Nephron (organoid): ENCODE measurements at regions not wholly inside any gene's neighbourhood (a gene's known extent, or its start where the extent isn't known, plus 50 kb on each side); places are given as distances from the start of the nearest gene placed in this dataset.
A peak's percentile ranks its signal among the peaks of the same experiment; 100 is the strongest.

ENCODE experiments used
- H3K27ac Mint-ChIP-seq, 3 experiments: 2 replicates each; pipeline ENCODE4 v1.8.0; 2020; ENCODE audit warnings: mixed read lengths in 3 of 3, mild to moderate bottlenecking in 2 of 3, moderate library complexity in 1 of 3
- H3K27me3 Mint-ChIP-seq: 2 replicates; pipeline ENCODE4 v1.8.0; 2021; ENCODE audit warnings: low read depth, mild to moderate bottlenecking, moderate library complexity, mixed read lengths
- H3K36me3 Mint-ChIP-seq: 2 replicates; pipeline ENCODE4 v1.8.0; 2020; ENCODE audit warnings: low read depth, mixed read lengths
- H3K4me1 Mint-ChIP-seq: 2 replicates; pipeline ENCODE4 v1.8.0; 2020; ENCODE audit warnings: mixed read lengths
- H3K4me3 Mint-ChIP-seq, 3 experiments: 2 replicates each; pipeline ENCODE4 v1.8.0; 2020; ENCODE audit warnings: mild to moderate bottlenecking in 3 of 3, mixed read lengths in 3 of 3, moderate library complexity in 2 of 3
- H3K9me3 Mint-ChIP-seq: 2 replicates; pipeline ENCODE4 v1.8.0; 2020; ENCODE audit warnings: mixed read lengths
- CTCF ChIP-seq, 3 experiments: fragments of 200-600 bp; sonication (generic); IDR thresholded peaks; one replicate each; pipeline ENCODE4 v1.5.0; 2021; ENCODE audit warnings: antibody characterized with exemption in 3 of 3; ENCODE audit not compliant: unreplicated experiment in 3 of 3

DNA sequence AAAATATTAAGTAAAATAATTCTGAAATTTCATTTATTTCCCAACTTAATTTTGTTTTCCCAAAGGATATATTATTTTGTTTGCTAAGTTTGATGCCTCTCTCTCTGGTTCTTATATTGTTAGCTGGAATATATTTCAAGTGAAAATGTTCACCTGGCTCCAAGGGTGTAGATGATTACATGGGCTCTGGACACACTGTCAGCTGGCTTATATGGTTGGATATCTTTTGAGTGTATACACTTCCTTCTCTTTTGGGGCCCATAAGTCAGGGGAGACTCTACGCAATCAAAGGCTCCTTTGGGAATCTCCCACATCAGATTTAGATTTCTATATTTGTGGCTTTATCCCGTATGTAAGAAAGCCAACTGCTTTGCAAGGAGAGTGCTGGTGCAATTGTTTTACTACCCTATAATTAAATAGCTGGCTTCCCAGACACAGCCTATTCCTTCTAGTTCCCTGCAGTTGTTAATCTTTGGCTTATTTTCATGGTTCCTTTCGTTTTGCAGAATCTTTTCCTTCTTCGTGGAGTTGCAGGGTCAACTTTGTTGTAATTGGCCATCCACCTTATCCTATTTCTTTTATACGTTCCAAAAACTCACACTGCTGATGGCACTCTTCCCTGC lies 225.7 kb downstream of the DPH6 start:
- Mint-ChIP-seq H3K4me3 (no peak overlapping the region), H3K27me3 (no peaks in the 10 kb centered on the region), H3K4me1 (peaks cover 22% of the 10 kb centered on the region), H3K27ac (peak overlapping the region in 2 of 3 experiments; percentile 71 to 88), H3K36me3 (peaks cover 5% of the 10 kb centered on the region), H3K9me3 (peaks cover 10% of the 10 kb centered on the region)
- TF ChIP-seq CTCF (IDR thresholded peaks at IDR 0.05; ENCODE audit: unreplicated experiment in 3 of 3): no peak

DNA sequence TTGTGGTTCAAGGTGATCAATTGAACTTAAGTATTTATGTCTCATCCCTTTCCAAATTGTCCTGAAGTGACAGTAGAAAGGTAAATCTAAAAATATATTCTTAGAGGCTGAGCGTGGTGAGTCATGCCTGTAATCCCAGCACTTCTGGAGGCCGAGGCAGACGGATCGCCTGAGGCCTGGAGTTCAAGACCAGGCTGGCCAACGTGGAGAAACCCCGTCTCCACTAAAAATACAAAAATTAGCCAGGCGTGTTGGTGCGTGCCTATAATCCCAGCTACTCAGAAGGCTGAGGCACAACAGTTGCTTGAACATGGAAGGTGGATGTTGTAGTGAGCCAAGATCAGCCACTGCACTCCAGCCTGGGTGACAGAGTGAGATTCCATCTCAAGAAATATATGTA lies 226.6 kb downstream of the DPH6 start:
- H3K4me1 Mint-ChIP-seq: peaks cover 26% of the 10 kb centered on the region
- H3K9me3 Mint-ChIP-seq: peaks cover 10% of the 10 kb centered on the region
- no peak overlapping the region for H3K27ac Mint-ChIP-seq
- peaks cover 2% of the 10 kb centered on the region for H3K27me3 Mint-ChIP-seq
- H3K36me3 Mint-ChIP-seq: peaks cover 9% of the 10 kb centered on the region
- TF ChIP-seq CTCF (IDR thresholded peaks at IDR 0.05; ENCODE audit: unreplicated experiment in 3 of 3): no peak
- H3K4me3 Mint-ChIP-seq: no peak overlapping the region

- peaks cover 4% of the 10 kb centered on the region for H3K27me3 Mint-ChIP-seq
- no peak overlapping the region for H3K4me3 Mint-ChIP-seq
- peaks cover 30% of the 10 kb centered on the region for H3K4me1 Mint-ChIP-seq
- H3K36me3 Mint-ChIP-seq: peaks cover 9% of the 10 kb centered on the region
- TF ChIP-seq CTCF (IDR thresholded peaks at IDR 0.05; ENCODE audit: unreplicated experiment in 3 of 3): no peak
- peaks cover 10% of the 10 kb centered on the region for H3K9me3 Mint-ChIP-seq
- peak overlapping the region in 2 of 3 experiments; percentile 18 to 27 for H3K27ac Mint-ChIP-seq
Measured at GRCh38 chr15:35317217-35317616, 228.7 kb downstream of the DPH6 start.

- Mint-ChIP-seq H3K27ac (peak overlapping the region in 2 of 3 experiments; percentile 76 to 90), H3K36me3 (peaks cover 9% of the 10 kb centered on the region), H3K4me3 (no peak overlapping the region), H3K27me3 (peaks cover 4% of the 10 kb centered on the region), H3K9me3 (peaks cover 10% of the 10 kb centered on the region), H3K4me1 (peaks cover 42% of the 10 kb centered on the region)
- TF ChIP-seq CTCF (IDR thresholded peaks at IDR 0.05; ENCODE audit: unreplicated experiment in 3 of 3): no peak
Measured at GRCh38 chr15:35312344-35312743, 227.2 kb upstream of the NANOGP8 start.

DNA sequence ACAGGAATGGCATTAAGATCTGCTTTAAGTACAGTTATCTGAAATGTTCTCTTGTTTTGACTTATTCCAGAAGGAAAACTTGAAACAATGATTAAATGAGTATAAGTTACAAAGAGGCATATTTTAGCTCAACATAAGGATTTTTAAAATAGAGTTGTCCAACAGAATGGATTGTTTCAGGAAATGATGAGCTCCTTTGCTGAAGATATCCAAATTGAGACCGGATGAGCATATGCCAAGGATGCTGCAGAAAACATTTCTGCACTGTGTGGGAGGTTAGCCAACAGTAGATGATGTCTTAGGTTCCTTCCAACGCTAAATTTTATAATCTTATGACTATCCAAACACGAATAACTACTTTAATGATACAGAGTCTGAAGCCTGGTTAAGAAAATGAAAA lies 226.5 kb upstream of the NANOGP8 start:
- TF ChIP-seq CTCF (IDR thresholded peaks at IDR 0.05; ENCODE audit: unreplicated experiment in 3 of 3): no peak
- Mint-ChIP-seq H3K27me3 (peaks cover 4% of the 10 kb centered on the region), H3K9me3 (peaks cover 10% of the 10 kb centered on the region), H3K4me1 (peaks cover 49% of the 10 kb centered on the region), H3K36me3 (peaks cover 9% of the 10 kb centered on the region), H3K4me3 (no peak overlapping the region), H3K27ac (peak overlapping the region; percentile 30 to 90 (median 76))

DNA sequence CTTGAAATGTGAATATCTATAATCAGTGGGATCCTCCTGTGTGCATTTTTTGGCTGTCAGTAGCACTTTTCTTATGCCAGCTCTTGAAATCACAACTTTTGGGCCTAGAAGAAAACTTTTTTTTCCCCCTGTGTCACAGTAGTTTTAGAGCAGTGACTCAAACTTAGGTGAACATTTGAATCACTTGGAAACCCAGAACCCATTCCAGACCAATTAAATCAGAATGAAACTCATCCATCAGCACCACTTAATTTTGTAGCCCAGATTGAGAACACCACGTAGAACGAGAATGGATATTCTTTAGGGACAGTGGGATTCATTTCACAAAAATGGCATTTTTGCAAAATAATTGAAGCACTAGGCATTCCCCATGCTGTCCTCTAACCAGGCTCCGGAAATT lies 224.8 kb upstream of the NANOGP8 start:
- Mint-ChIP-seq H3K27ac (peak overlapping the region in 2 of 3 experiments; percentile 68 to 87), H3K36me3 (peaks cover under 1% of the 10 kb centered on the region), H3K4me1 (peaks cover 56% of the 10 kb centered on the region), H3K9me3 (no peaks in the 10 kb centered on the region), H3K4me3 (no peak overlapping the region), H3K27me3 (peaks cover 4% of the 10 kb centered on the region)
- TF ChIP-seq CTCF (IDR thresholded peaks at IDR 0.05; ENCODE audit: unreplicated experiment in 3 of 3): no peak
